Endodermal cell (in vitro differentiated cells): ENCODE measurements at regions not wholly inside any gene's neighbourhood (a gene's known extent, or its start where the extent isn't known, plus 50 kb on each side); places are given as distances from the start of the nearest gene placed in this dataset.

Source experiments
- DNase-seq: peaks from one replicate; pipeline ENCODE4 v3.0.0-alpha.2; 2017
- H3K27ac ChIP-seq: 2 replicates; pipeline ENCODE4 v1.5.1; 2013; ENCODE audit warnings: mild to moderate bottlenecking, low read depth, low read length, moderate library complexity
- H3K27me3 ChIP-seq: 2 replicates; pipeline ENCODE4 v1.6.1; 2013; ENCODE audit warnings: mild to moderate bottlenecking, low read length, moderate library complexity; ENCODE audit not compliant: insufficient read depth, control insufficient read depth, poor library complexity, severe bottlenecking
- H3K36me3 ChIP-seq: 2 replicates; pipeline ENCODE4 v1.7.0; 2013; ENCODE audit warnings: mild to moderate bottlenecking, low read length, moderate library complexity; ENCODE audit not compliant: control insufficient read depth, insufficient read depth
- H3K4me1 ChIP-seq: one replicate; pipeline ENCODE4 v1.7.0; 2013; ENCODE audit warnings: low read length; ENCODE audit not compliant: control insufficient read depth, insufficient read depth
- H3K4me3 ChIP-seq: 2 replicates; pipeline ENCODE4 v1.5.1; 2013; ENCODE audit warnings: mild to moderate bottlenecking, low read length, moderate library complexity
- H3K9ac ChIP-seq: 2 replicates; pipeline ENCODE4 v1.6.1; 2013; ENCODE audit warnings: mild to moderate bottlenecking, low read length, moderate library complexity; ENCODE audit not compliant: poor library complexity, severe bottlenecking; ENCODE audit errors: extremely low read depth
- H3K9me3 ChIP-seq: 2 replicates; pipeline ENCODE4 v1.6.1; 2013; ENCODE audit warnings: mild to moderate bottlenecking, low read length, moderate library complexity; ENCODE audit not compliant: control insufficient read depth
- H3K27ac Mint-ChIP-seq: 2 replicates; pipeline ENCODE4 v1.8.0; 2020; ENCODE audit warnings: mixed read lengths
- H3K27me3 Mint-ChIP-seq: 2 replicates; pipeline ENCODE4 v1.8.0; 2021; ENCODE audit warnings: mild to moderate bottlenecking, mixed read lengths; ENCODE audit not compliant: insufficient read depth
- H3K36me3 Mint-ChIP-seq: 2 replicates; pipeline ENCODE4 v1.8.0; 2020; ENCODE audit warnings: low read depth, mixed read lengths
- H3K4me1 Mint-ChIP-seq: 2 replicates; pipeline ENCODE4 v1.8.0; 2020; ENCODE audit warnings: mixed read lengths
- H3K4me3 Mint-ChIP-seq: 2 replicates; pipeline ENCODE4 v1.8.0; 2020; ENCODE audit warnings: mild to moderate bottlenecking, moderate library complexity, mixed read lengths
- H3K9me3 Mint-ChIP-seq: 2 replicates; pipeline ENCODE4 v1.8.0; 2020; ENCODE audit warnings: mild to moderate bottlenecking, mixed read lengths
- WGBS, 2 experiments: methylation state at CpG; one replicate each; pipeline versions ENCODE4 v1.1.5 to v1.1.7; 2013; ENCODE audit warnings: missing lambda C conversion rate in 2 of 2, mixed read lengths in 1 of 2; ENCODE audit not compliant: insufficient coverage in 1 of 2, insufficient read length in 1 of 2; 5-methylcytosine and 5-hydroxymethylcytosine counted together
- TF ChIP-seq, protein P1 (sequence below): fragments of 200-600 bp; sonication (generic); conservative IDR thresholded peaks from 2 replicates; pipeline ENCODE4 v1.5.0; 2021; ENCODE audit warnings: antibody characterized with exemption, mild to moderate bottlenecking

DNA sequence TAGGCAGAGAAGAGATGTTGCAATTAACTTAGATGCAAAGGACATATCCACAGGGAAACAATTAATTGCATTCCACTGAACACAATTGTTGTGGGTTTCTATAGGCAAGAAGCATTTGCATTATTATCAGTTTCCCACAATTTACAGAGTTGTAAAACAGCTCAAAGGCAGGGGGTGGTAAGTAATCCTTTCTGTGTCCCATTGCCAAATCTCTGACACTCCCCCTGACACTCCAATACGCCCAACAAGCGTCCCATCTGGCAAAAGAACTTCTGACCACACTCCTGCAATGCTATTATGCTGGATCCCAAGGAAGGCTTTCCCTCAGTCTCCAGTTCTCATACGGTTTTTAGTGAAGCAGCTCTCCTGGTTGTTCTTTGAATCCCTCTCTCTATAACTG, 179.8 kb downstream of the CXCL12 start:
- Mint-ChIP-seq H3K27me3 (no peaks in the 10 kb centered on the region), H3K27ac (peak overlapping the region; percentile 11), H3K36me3 (no peaks in the 10 kb centered on the region), H3K4me3 (no peak overlapping the region), H3K9me3 (peaks cover 14% of the 10 kb centered on the region), H3K4me1 (peaks cover 14% of the 10 kb centered on the region)
- peaks cover 4% of the 10 kb centered on the region for H3K4me1 ChIP-seq
- H3K9ac ChIP-seq: no peak overlapping the region
- no peaks in the 10 kb centered on the region for H3K27me3 ChIP-seq
- H3K4me3 ChIP-seq: no peak overlapping the region
- WGBS, 2 experiments: 43 to 44% methylated on average over 3 of the region's 3 CpGs
- H3K27ac ChIP-seq: no peak overlapping the region
- TF ChIP-seq, protein P1, sequence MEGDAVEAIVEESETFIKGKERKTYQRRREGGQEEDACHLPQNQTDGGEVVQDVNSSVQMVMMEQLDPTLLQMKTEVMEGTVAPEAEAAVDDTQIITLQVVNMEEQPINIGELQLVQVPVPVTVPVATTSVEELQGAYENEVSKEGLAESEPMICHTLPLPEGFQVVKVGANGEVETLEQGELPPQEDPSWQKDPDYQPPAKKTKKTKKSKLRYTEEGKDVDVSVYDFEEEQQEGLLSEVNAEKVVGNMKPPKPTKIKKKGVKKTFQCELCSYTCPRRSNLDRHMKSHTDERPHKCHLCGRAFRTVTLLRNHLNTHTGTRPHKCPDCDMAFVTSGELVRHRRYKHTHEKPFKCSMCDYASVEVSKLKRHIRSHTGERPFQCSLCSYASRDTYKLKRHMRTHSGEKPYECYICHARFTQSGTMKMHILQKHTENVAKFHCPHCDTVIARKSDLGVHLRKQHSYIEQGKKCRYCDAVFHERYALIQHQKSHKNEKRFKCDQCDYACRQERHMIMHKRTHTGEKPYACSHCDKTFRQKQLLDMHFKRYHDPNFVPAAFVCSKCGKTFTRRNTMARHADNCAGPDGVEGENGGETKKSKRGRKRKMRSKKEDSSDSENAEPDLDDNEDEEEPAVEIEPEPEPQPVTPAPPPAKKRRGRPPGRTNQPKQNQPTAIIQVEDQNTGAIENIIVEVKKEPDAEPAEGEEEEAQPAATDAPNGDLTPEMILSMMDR: no peak
- H3K9me3 ChIP-seq: no peaks in the 10 kb centered on the region
- H3K36me3 ChIP-seq: no peaks in the 10 kb centered on the region
- DNase-seq: no peak

DNA sequence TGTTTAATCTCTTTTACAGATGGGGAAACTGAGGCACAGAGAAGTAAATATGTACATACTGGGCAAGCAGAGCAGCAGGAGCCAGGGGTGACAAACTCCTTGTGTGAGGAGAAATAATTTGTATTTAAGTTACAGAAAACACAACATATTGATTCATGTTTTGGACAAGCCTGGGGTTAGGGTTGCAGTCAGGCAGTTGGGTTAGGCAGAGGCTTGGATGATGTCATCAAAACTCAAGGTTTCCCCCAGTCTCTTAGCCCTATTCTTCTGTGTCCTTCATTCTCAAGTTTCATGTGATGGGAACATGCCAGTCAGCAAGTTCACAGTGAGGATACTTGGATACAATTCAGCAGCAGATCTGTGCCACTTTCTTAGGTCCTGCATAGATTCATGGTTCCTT, 181.4 kb downstream of the CXCL12 start:
- Mint-ChIP-seq H3K4me1 (peaks cover 14% of the 10 kb centered on the region), H3K36me3 (no peaks in the 10 kb centered on the region), H3K4me3 (no peak overlapping the region), H3K9me3 (peaks cover 14% of the 10 kb centered on the region), H3K27ac (no peak overlapping the region), H3K27me3 (no peaks in the 10 kb centered on the region)
- DNase-seq: no peak
- no peak overlapping the region for H3K4me3 ChIP-seq
- H3K9ac ChIP-seq: no peak overlapping the region
- H3K27ac ChIP-seq: no peak overlapping the region
- H3K36me3 ChIP-seq: no peaks in the 10 kb centered on the region
- H3K9me3 ChIP-seq: no peaks in the 10 kb centered on the region
- peaks cover 4% of the 10 kb centered on the region for H3K4me1 ChIP-seq
- no peaks in the 10 kb centered on the region for H3K27me3 ChIP-seq
- TF ChIP-seq, protein P1: no peak

DNA sequence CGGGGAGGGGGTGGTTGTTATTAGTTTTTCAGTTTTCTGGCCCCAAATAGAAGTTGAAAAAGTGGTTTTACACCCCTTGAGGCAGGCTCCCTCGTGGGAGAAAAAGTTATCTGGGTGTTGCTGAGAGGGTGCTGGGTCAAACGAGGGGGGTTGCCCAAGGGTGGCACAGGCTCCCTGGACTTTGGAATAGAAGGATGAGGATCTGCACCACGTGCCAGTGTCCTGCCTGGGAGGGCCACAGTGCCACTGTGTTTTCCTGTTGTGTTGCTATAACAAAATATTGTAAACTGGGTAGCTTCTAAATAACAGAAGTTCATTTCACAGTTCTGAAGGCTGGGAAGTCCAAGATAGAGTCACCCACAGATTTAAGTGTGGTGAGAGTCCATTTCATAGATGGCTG, 181.9 kb downstream of the CXCL12 start:
- H3K9me3 ChIP-seq: no peaks in the 10 kb centered on the region
- no peaks in the 10 kb centered on the region for H3K36me3 Mint-ChIP-seq
- no peaks in the 10 kb centered on the region for H3K27me3 ChIP-seq
- TF ChIP-seq, protein P1: no peak
- peaks cover 14% of the 10 kb centered on the region for H3K4me1 Mint-ChIP-seq
- no peak overlapping the region for H3K27ac ChIP-seq
- 85 to 100% methylated on average over 2 to 4 of the region's 4 CpGs for WGBS, 2 experiments
- no peak overlapping the region for H3K27ac Mint-ChIP-seq
- no peak overlapping the region for H3K4me3 Mint-ChIP-seq
- no peak overlapping the region for H3K9ac ChIP-seq
- H3K4me1 ChIP-seq: peaks cover 4% of the 10 kb centered on the region
- no peak for DNase-seq
- no peaks in the 10 kb centered on the region for H3K36me3 ChIP-seq
- no peaks in the 10 kb centered on the region for H3K27me3 Mint-ChIP-seq
- peaks cover 14% of the 10 kb centered on the region for H3K9me3 Mint-ChIP-seq
- H3K4me3 ChIP-seq: no peak overlapping the region
